K562 (cell line): ENCODE measurements at regions not wholly inside any gene's neighbourhood (a gene's known extent, or its start where the extent isn't known, plus 50 kb on each side); places are given as distances from the start of the nearest gene placed in this dataset.

ENCODE experiments used
- CTCF ChIP-seq, 3 experiments: IDR thresholded peaks in 2 of 3; conservative IDR thresholded peaks in 1 of 3; 2 replicates each; pipeline ENCODE4 v1.5.1; 2011 to 2012; ENCODE audit warnings: low read length in 3 of 3, mild to moderate bottlenecking in 3 of 3, control low read depth in 2 of 3, improper control_type of control experiment in 1 of 3, inconsistent platforms in 1 of 3, low read depth in 1 of 3, mixed read lengths in 1 of 3, moderate library complexity in 1 of 3; ENCODE audit not compliant: insufficient read depth in 2 of 3
- HOXB6 ChIP-seq: fragments of 250-450 bp; sonication (Bioruptor Pico); IDR thresholded peaks from 2 replicates; pipeline ENCODE4 v1.5.1; 2022; ENCODE audit warnings: mild to moderate bottlenecking, borderline replicate concordance
- MAX ChIP-seq: sonication (generic); formaldehyde crosslinking; IDR thresholded peaks from 2 replicates; pipeline ENCODE4 v1.9.0; 2022; ENCODE audit warnings: mild to moderate bottlenecking, missing genetic modification reagents
- TAF1 ChIP-seq: IDR thresholded peaks from 2 replicates; pipeline ENCODE4 v1.6.1; 2011; ENCODE audit warnings: mild to moderate bottlenecking, low read length, moderate library complexity; ENCODE audit not compliant: insufficient read depth, control insufficient read depth, severe bottlenecking; ENCODE audit errors: extremely low read depth
- ZNF408 ChIP-seq: fragments of 250-450 bp; sonication (Bioruptor Pico); IDR thresholded peaks from 2 replicates; pipeline ENCODE4 v1.4.0; 2020; ENCODE audit warnings: low read depth, mild to moderate bottlenecking, moderate library complexity

GRCh38 chr1:96980448-96980847 is 258.9 kb downstream of the PTBP2 start:
- no peak for TF ChIP-seq MAX
- no peak for TF ChIP-seq TAF1
- no peak for TF ChIP-seq HOXB6 (CRISPR knock-in tag)
- no peak for TF ChIP-seq ZNF408
- TF ChIP-seq CTCF (IDR thresholded peaks at IDR 0.05 in 2 of 3, conservative IDR thresholded peaks at IDR 0.05 in 1 of 3; ENCODE audit: insufficient read depth in 2 of 3, low read depth in 1 of 3, low read length in 3 of 3): no peak
